B cell (primary cell): ENCODE measurements at regions not wholly inside any gene's neighbourhood (a gene's known extent, or its start where the extent isn't known, plus 50 kb on each side); places are given as distances from the start of the nearest gene placed in this dataset.

Experiments used
- CTCF ChIP-seq: fragments of 200-600 bp; IDR thresholded peaks from one replicate; pipeline ENCODE4 v1.8.0; 2022; ENCODE audit warnings: antibody characterized with exemption, mild to moderate bottlenecking
- EZH2 ChIP-seq: IDR thresholded peaks from 2 replicates; pipeline ENCODE4 v1.6.1; 2012; ENCODE audit warnings: borderline replicate concordance, low read depth, mild to moderate bottlenecking, moderate library complexity, low read length; ENCODE audit not compliant: insufficient read depth, poor library complexity, severe bottlenecking

- no peak for TF ChIP-seq CTCF
- TF ChIP-seq EZH2: no peak
Measured at GRCh38 chr3:55285156-55285555, 201.9 kb downstream of the WNT5A start.
